NCI-H1417 treated with DMSO at 0.1 percent for 48 hours (cell line): ENCODE measurements at regions not wholly inside any gene's neighbourhood (a gene's known extent, or its start where the extent isn't known, plus 50 kb on each side); places are given as distances from the start of the nearest gene placed in this dataset.
A peak's percentile ranks its signal among the peaks of the same experiment; 100 is the strongest.

Experiments
- DNase-seq: peaks from one replicate; lab custom pipeline; 2025; lab: John Stamatoyannopoulos, UW

DNA sequence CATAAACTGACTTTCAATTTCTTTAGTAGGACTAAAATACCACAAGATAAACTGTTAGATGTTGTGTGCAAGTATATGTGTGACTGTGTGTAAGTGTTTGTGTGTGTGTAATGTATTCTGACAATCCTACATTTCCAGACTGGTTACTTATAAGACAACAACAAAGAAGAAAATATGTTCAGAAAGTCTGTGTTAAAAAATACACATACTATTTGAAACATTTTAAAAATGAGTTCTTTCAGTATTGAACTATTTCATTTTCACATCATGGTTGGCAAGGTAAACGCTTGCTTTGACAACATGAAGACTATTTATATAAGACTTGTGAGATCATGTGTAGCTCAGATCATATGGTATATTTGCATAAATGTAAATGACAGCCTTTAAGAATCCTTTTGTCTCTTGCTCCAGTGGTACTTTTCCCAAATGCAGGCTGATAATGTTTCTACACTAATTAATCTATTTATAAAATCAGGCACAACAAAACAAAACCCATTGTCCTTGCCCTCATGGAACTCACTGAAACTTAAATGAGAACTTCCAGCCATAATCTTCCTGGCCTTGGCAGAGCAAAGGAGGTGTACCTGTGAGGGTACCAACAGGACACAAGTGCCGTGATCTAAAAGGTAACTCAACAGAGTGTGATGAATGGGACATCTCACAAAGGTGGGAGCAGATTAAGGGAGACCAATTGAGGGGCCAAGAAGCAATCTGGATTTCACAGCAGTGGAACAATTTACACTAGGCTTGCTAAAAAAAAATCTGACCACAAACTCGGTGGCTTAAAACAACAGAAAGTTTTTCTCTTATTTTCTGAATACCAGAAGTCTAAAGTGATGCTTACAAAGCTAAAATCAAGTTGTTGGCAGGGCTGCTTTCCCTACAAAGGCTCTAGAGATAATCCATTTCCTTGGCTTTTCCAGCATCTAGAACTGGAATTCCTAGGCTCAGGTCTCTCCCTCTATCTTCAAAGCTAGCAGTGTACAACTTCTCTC is 349.0 kb downstream of the TBC1D4 start:
- DNase-seq: no peak

GRCh38 chr13:75129331-75129730 is 352.6 kb downstream of the TBC1D4 start:
- DNase-seq: no peak

GRCh38 chr13:75124415-75124814 is 357.6 kb downstream of the TBC1D4 start:
- DNase-seq: no peak

DNA sequence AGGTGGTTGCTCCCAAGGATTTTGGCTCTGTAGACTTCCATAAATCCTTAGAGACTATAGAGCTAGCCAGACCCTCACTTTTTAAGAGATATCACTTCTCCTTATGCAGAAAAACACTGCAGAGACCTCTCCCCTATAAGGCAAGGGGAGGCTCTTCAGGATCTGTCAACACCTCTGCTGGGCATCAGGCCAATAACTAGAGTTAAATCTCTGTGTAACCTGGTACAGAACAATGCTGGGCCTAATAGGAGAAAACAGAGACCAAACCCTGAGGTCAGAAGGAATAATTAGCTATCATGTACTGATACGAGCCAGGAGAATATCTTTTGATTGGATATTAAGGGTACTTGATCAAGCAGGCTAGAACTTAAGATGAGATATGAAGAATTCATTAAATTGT is 358.5 kb downstream of the TBC1D4 start:
- DNase-seq: no peak

- peak; percentile 66 for DNase-seq
Observed at GRCh38 chr13:75120085-75120484, 361.9 kb downstream of the TBC1D4 start.

- DNase-seq: no peak
Observed at GRCh38 chr13:75115171-75115570, 366.8 kb downstream of the TBC1D4 start.

DNA sequence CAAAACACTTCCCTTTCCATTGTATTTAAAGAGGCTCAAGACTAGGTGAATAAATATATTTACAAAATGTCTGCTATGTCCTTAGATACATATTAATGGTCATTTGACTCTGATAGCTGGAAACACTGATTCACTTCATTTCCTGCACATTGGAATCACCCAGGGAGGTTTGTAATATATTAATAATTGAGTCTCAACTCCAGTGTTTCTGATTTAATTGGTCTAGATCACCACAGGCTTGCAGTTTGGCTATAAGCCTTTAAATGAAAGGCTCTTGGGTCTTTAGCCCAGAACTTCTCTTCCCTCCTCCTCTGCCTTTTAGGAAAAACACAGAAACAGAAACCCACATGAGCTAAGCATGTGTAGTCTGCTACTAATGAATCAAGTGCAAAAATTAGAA is 378.0 kb downstream of the TBC1D4 start:
- no peak for DNase-seq

- no peak for DNase-seq
Observed at GRCh38 chr13:75102001-75102716, 379.8 kb downstream of the TBC1D4 start.

- no peak for DNase-seq
Observed at GRCh38 chr13:75101348-75101747, 380.6 kb downstream of the TBC1D4 start.

DNA sequence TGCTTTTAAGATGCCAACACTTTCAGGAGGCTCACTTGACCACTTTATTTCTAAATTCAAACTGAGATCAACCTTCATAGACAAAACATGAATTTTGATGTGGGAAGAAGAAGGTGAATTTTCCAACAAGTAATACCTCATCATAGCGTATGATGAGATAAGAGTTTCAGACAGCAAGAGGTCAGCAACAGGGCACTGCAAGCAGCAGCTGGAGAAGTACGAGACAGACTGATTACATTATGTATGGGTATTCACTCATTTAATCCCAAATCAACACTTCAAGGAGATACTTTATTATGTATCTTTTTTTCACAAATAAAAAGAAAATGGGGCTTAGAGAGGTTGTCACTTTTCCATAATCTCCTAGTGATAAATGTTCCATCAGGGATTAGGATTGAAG is 389.8 kb downstream of the TBC1D4 start:
- no peak for DNase-seq

GRCh38 chr13:75091718-75092117 is 390.3 kb downstream of the TBC1D4 start:
- no peak for DNase-seq

DNA sequence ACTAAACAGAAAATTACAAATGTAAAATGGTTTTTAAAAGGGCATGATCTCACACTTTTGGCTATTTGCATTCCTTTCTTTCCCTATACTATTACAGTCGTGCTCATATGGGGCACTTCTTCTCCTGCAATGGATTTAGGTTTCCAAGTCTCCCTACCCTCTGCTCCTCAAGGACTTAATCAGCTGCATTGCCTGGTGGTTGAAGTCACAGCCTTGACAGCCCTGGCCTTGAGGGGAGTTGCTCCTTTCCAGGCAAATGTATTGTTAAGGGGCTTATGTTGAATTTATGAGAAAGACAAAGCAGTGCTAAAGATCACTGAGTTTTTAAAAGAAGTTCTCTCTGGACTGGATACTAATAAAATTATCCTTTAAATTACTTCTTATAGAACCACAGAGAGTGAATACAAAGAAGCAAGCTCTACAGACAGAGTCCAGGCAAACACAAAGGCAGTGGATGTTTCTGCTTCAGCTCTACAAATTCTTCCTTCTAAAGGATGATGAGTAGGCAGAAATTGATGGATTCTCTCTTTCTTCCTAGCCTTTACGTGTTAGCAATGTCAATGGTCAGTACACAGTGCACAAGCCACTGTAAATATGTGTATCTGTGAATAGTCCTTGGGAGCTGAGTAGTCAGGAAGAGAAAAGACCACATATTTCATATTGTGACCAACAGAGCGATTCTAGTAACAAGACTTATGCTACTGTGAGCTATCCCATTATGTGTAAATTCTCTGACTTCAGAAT is 390.9 kb downstream of the TBC1D4 start:
- no peak for DNase-seq

DNA sequence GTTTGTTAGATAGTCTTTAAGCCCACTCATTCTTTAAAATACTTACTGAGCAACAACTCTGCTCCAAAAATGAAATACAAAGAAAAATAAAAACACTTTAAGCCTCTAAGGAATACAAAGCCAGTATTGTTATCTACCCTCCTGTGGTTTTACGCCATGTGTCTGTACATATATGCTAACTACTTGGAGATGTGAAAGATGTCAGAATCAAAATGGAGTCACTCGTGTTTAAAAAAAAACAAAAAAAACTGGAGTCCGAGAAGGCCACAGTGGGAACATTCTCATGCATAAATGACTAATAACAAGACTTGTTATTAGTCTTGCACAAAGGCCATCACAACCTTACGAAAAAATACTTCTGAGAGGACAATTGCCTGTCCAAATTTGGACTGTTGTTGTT is 393.1 kb downstream of the TBC1D4 start:
- no peak for DNase-seq

- DNase-seq: no peak
Observed at GRCh38 chr13:75079226-75079625, 402.7 kb downstream of the TBC1D4 start.

DNA sequence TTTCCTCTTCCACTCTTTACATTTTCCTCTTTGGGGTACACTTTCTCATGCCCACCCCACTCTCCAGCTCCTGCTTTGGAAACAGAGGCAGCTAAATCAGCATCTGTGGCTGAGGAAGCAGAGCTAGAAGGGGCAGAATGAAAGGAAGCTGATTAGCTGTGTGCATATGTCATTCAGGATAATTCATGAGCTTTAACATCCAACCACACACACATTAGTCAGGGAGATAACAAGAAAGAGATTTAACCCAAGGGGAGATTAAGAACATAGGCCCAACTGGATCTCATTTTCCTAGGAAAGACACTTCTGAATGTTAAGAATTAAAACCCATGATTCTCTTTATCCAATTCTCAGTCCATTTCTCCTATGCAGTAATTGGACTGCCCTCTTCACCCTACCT is 405.5 kb downstream of the TBC1D4 start:
- no peak for DNase-seq

DNA sequence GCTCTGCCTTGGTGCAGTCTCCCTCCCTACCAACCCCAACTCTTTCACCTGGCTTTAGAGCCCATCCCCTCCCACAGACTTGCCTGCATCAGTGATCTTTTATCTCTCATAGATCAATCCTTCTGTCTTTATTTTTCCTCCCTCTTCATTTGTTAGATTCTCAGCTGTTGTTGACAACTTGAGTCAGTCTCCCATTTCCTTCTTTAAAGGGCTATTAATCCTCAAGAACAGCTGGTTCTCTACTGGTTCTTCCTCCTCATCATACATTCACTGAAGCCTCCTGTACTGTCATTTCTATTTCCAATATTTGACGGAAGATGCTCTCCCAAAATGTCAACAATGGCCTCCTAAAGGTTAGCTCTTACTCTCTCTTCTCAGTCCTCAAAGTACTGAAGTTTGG is 408.2 kb downstream of the TBC1D4 start:
- no peak for DNase-seq

DNA sequence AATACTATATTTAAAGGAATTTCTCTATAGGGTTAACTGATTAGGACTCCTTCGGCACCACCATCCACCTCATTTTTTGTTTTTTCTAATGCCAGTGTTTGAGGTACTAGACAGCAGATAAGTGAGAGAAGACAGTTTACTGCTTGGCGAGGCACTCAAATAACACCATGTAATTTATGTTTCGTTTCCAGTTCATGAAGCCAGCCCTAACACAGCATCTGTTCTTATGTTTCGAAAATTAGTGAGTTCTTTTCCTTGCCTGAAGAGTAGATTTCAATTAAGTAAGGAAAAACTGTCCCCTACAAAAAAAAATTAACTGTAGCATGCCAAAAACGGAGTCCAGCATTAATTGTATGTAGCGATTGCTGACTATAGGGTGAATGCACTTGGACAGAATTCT is 409.1 kb downstream of the TBC1D4 start:
- DNase-seq: no peak

DNA sequence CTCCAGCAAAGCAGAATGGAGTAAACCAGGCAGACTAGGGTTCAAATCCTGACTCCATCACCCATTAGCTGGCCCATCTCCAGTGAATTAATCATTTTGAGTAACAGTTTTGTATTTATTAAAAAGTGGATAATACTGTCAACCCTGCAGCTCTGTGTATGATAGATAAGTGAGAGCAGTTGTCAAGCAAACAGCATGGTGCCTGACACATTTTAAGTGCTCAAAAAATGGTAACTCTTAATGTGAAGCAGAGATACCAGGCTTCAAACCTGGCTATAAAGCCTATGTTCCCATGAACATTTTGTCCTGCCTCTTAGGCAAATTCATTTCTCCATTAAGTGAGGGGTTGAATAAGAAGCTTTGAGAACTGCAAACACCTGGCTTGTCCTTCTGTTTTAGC is 409.6 kb downstream of the TBC1D4 start:
- no peak for DNase-seq

GRCh38 chr13:75071796-75072195 is 410.2 kb downstream of the TBC1D4 start:
- DNase-seq: no peak

DNA sequence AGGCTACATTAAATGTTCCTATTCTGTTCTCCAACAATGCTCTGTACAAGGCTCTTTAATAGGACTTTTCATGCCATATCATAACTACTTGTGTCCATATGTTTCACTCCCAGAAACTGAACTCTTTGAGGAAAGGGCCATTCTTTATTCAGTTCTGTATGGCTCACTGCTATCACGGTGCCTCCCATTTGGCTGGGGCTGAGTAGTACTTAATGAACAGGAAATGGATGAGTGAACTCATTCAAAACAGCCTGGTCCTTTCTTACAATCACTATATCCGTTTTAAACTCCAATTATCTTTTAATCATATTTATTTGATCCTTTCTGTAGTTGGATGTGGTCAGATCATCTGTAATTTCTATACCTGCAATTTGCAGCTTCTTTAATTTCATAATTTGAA is 410.6 kb downstream of the TBC1D4 start:
- DNase-seq: no peak

DNA sequence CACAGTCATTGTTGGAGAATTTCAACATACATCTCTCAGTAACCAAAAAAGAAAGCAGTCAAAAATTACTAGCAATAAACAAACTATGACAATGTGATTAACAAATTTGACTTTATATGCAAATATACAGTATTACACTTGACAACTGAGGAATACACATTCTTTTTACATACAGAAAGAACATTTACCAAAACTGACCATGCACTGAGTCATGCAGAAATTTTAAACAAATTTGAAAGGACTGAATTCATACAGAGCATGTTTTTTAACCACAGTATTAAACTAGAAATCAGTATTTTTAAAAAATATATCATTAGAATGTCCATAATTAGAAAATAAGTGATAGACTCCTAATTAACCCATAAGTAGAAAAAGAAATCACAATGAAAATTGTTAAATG is 420.1 kb downstream of the TBC1D4 start:
- DNase-seq: no peak

DNA sequence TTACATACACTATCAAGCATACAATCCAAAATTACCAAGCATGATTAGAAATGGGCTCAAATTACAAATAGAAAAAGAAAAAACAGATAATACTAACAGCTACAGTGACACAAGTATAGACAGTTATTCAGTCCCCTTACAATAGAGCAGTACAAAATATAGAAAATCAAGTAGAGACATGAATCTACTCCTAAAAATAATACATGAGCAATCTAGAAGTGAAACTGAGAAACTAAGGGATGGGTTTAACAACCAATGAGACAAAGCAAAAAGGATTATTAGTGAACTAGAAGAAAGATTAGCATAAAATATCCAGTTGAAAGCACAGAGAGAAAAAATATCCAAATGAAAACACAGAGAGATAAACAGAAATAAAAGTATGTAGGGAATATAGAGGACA is 426.7 kb downstream of the TBC1D4 start:
- no peak for DNase-seq

DNA sequence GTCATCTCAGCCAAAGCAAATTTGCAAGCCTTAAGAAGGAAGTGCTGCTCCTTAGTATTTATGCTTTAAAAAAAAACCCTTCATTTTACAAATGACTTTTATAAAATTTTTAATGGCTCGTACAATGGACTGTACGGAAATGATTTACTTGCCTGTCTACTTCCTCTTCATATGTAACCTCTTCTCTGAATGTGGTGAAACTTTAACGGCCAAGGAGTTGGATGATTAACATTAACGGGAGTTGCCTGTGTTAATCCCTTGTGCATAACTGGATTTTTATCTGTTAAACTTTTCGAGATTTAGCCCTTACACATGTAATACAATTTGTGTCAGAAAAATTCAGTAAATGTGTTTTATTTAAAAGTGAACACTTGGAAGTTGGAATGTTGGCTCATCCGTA is 429.4 kb downstream of the TBC1D4 start:
- no peak for DNase-seq
